Bronchial epithelial cell (primary cell): ENCODE measurements at regions not wholly inside any gene's neighbourhood (a gene's known extent, or its start where the extent isn't known, plus 50 kb on each side); places are given as distances from the start of the nearest gene placed in this dataset.
"Not testable (repeated sequence)": the region's sequence is repeated elsewhere in the genome, so short reads cannot be mapped to it uniquely, and the experiment has no call there.

ENCODE experiments used
- DNase-seq: peaks from one replicate; pipeline ENCODE4 v3.0.0-alpha.2; 2010; ENCODE audit warnings: low read depth
- FAIRE-seq: peaks from 2 replicates; lab custom pipeline; 2011; peaks lifted over from hg19 to GRCh38; lab: Jason Lieb, UNC
- H3K27me3 ChIP-seq: 2 replicates; pipeline ENCODE4 v1.5.1; 2011; ENCODE audit warnings: low read length; ENCODE audit not compliant: control insufficient read depth, insufficient read depth
- H3K36me3 ChIP-seq: 2 replicates; pipeline ENCODE4 v1.5.1; 2011; ENCODE audit warnings: low read length; ENCODE audit not compliant: control insufficient read depth, insufficient read depth
- H3K4me3 ChIP-seq: 2 replicates; pipeline ENCODE4 v1.5.1; 2011; ENCODE audit warnings: mild to moderate bottlenecking, low read depth, low read length, control low read depth
- CTCF ChIP-seq: IDR thresholded peaks from 2 replicates; pipeline ENCODE4 v1.5.1; 2011; ENCODE audit warnings: mild to moderate bottlenecking, moderate library complexity, low read length, control low read depth, inconsistent platforms; ENCODE audit not compliant: insufficient read depth, severe bottlenecking

DNA sequence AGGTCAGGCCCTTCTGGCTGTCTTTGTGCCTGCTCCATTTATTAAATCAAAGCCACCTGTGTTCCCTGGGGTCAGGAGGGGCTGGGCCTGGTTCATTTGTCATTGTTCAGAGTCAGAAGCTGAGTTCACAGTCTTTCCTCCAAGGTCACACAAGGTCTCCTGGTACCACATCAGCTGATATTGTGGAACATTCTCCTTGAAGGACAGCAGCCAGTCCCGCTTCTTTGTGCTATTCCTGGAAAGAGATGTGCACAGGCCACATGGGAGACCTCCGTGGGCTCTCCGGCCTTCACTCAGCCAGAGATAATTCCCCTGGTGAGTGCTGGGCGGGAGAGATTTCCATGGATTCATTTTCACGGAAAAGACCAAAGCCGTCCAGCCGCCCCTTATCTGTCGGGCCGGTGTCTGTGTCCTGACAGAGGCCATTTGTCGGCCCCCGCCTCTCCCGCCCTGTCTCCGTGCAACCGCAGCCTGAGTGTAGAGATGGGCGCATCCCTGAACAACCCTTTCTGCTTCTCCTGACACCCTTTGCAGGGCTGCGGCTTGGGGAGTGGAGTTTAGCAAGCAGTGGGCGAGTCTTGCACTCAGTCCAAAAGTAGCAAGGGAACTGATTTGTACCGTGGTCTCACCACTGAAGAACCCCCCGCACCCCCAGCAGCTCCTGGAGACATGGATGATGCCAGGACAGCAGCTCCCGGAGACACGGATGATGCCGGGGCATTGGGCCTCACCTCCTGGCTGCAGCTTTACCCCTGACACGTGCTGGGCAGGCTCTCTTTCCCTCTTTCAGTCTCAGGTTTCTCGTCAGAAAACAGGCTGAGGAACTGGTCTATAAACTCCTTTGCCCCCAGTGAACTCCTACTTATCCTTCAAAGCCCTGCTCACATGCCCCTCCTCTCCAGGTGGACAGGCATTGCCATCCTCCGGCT, 198.4 kb downstream of the LAT start:
- not testable (repeated sequence) for DNase-seq, H3K36me3 ChIP-seq, FAIRE-seq

DNA sequence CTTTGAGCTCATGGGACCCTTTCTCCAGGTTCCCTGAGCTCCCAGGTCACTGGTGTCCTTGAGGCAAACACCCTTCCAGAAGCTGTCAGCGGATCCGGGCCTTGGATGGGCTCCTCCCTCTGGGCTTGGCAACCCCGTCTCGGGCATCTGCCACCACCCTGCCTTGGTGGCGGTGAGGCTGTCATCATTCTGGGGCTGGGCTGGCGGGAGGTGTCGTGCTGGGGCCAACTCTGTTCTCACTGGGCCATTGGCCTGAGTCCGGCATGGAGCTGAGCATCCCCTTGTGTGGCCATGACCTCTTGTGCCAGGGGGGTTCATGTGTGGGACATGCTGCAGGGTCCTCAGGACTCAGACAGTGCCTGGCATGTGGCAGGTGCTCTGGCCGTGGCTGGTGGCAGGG, 197.6 kb downstream of the LAT start:
- Histone ChIP-seq H3K27me3 (no peaks in the 10 kb centered on the region), H3K4me3 (no peak overlapping the region), H3K36me3 (no peaks in the 10 kb centered on the region)
- FAIRE-seq, result no peak
- DNase-seq, result no peak
- TF ChIP-seq CTCF, result no peak

More for the DNA sequence above, 198.4 kb downstream of the LAT start:
- not testable (repeated sequence) for H3K27me3 ChIP-seq, H3K4me3 ChIP-seq

DNA sequence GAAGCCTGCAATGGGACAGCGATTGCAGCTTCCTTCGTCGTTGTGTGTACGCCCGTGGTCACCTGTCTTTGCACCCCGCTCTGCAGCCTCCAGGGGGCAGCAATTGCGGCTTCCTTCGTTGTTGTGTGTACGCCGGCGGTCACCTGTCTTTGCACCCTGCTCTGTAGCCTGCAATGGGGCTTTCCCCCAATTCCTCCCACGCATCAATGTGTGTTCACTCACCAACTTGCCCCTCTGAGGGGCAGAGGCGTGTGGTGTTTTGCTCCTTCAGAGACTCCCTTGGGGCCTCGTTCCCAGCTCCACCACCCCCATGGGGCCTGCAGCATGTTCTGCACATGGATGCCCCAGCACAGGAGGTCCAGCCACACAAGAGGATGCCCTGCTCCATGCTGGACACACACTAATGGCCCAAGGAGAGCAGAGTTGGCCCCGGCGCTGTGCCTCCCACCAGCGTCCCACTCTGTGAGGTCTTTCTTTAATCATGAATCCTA, 197.1 kb downstream of the LAT start:
- TF ChIP-seq CTCF, result peak; percentile 60
- not testable (repeated sequence) for H3K27me3 ChIP-seq, H3K36me3 ChIP-seq, H3K4me3 ChIP-seq, DNase-seq, FAIRE-seq

GRCh38 chr16:29181254-29181780, 196.5 kb downstream of the LAT start:
- H3K27me3 ChIP-seq, H3K36me3 ChIP-seq, H3K4me3 ChIP-seq, FAIRE-seq, DNase-seq: not testable (repeated sequence)

DNA sequence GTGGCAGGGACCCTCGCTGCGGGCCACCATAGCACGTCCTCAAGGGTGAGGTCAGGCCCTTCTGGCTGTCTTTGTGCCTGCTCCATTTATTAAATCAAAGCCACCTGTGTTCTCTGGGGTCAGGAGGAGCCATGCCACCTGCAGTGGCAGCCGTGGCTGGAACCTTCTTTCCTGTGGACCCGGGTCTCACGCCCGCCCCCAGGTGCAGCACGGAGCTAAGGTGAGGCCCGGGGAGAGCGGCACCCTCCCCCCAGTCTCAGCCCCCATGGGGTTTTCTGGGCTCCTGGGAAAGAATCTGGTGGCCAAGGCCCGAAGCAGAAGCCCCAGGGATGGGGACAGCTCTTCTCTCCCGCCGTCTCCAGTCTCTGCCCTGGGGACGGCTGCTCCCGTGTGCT, 195.4 kb downstream of the LAT start:
- H3K4me3 ChIP-seq, DNase-seq, FAIRE-seq, H3K36me3 ChIP-seq, H3K27me3 ChIP-seq: not testable (repeated sequence)

DNA sequence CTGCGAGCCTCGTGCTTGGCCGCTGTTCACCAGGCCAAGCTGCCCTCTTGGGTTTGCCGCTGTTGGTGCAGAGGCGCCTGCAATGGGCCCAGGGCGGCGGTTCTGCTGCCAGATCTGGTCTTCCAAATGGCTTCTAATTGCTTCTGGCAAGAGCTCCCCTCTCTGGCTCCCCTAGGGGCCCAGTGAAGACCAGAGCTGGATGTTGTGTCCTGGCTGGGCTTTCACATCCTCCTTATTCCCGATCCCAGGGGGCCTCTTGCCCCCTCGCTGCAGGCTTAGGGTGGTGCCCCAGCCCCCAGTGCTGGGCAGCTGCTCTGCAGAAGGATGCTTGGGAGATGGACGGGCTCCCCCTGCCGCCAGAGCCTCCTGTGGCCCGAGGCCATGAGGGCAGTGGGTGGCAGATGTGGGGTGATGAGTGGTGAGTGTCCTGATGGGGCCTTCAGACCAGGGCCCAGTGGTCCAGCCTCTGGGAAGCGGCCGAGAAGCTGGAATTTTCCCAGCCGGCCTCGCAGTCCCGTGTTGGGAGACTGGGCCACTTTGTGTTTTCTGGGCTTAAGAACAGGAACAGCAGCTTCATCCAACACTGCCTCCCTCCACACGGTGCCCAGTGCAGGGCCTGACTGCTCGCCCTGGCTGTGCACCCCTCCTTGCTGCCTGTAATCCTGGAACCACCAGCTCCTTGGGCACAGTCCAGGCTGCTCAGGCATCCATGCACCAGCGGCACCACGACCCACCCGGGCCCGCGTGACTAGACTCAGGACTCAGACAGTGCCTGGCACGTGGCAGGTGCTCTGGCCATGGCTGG, 194.8 kb downstream of the LAT start:
- H3K27me3 ChIP-seq, H3K4me3 ChIP-seq, H3K36me3 ChIP-seq, DNase-seq, FAIRE-seq: not testable (repeated sequence)

DNA sequence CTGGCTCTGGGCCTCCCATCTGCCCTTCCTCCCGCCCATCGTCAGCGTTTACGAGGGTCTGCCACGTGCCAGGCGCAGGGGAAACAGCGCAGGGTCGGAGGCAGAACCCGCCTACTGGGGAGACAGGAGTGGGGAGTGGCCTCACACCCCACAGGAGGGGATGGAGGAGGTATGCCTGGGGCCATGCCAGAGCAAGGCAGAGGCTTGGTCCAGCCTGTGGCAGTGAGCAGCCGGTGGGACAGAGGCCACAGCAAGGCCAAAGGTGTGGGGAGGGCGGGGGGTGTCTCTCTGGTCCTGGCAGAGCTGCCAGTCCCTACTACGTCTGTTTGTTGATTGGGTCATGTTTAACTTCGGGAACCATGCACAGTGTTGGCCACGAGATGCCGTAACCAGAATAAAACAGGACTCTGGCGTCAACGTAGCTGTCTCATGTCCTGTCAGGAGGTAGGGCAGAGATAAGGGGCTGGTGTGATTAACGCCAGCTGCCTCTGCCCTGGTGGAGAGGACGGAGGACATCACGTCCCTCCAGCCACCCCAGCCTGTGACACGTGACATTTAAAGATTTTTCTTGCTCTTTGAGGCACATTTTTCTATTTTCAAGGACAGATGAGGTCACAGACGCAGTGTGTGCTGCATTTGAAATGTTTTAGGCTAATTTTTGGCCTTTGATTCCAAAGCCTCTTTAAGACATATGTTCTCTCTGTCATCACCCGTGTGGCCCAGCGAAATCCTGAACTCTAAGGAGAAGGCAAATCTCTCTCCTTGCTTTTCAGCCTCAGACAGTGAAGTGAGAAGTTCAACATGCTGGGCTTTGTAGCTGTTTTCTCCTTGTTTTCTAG, 193.3 kb downstream of the LAT start:
- H3K36me3 ChIP-seq, DNase-seq, H3K27me3 ChIP-seq, H3K4me3 ChIP-seq, FAIRE-seq: not testable (repeated sequence)

GRCh38 chr16:29177203-29177887, 192.5 kb downstream of the LAT start:
- not testable (repeated sequence) for DNase-seq, H3K4me3 ChIP-seq, H3K36me3 ChIP-seq, H3K27me3 ChIP-seq
- peak; percentile 13 for FAIRE-seq

GRCh38 chr16:29176822-29177202, 192.0 kb downstream of the LAT start:
- H3K36me3 ChIP-seq, H3K4me3 ChIP-seq, H3K27me3 ChIP-seq, FAIRE-seq, DNase-seq: not testable (repeated sequence)

DNA sequence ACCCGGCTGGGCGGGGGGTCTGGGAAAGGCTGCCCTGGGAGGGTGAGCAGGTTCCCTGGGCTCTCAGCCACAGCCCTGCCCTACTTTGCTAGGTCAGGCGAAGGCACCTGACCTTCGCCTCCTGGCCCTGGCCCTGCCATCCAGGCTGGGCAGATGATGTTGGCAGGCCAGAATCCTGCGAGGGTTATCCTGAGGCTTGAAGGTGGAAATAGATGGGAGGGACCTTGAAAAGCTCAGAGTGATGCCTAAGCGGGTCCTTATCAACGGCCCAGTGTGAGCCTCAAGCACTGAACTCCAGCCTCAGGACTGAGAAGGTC, 191.3 kb downstream of the LAT start:
- not testable (repeated sequence) for DNase-seq, H3K36me3 ChIP-seq, H3K4me3 ChIP-seq, H3K27me3 ChIP-seq, FAIRE-seq
